ENCODE measurements at regions not wholly inside any gene's neighbourhood (a gene's known extent, or its start where the extent isn't known, plus 50 kb on each side); places are given as distances from the start of the nearest gene placed in this dataset.

DNA sequence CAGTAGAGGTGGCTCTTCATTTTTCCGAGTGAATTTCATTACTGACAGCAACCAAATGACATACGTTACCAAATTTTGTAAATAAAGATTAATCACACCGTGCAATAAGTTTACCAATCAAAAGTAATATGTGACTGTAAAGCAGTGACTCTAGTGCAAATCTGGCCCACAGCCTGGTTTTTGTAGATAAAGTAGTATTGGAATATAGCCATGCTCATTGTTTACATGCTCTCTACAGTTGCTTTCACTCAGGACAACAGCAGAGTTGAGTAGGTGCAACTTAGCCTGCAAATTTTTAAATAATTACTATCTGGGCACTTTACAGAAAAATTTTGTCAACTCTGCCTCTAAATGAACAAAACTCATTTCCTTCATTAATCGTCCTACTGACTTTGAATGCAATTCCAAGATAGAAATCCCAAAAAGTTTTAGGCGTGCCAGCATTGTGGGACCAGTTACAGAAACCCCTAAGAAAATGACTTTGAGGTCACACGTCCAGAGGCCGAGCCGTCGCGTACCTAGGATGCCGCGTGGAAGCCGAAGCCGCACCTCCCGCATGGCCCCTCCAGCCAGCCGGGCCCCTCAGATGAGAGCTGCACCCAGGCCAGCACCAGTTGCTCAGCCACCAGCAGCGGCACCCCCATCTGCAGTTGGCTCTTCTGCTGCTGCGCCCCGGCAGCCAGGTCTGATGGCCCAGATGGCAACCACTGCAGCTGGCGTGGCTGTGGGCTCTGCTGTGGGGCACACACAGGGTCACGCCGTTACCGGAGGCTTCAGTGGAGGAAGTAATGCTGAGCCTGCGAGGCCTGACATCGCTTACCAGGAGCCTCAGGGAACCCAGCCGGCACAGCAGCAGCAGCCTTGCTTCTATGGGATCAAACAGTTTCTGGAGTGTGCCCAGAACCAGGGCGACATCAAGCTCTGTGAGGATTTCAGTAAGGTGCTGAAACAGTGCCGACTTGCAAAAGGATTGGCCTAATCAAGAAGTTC lies 180.7 kb upstream of the TLE4 start:
- POLR2A ChIA-PET = no interaction called here
- DNase-seq (ENCODE audit: low read depth in 1 of 2, low spot score in 1 of 2) = no peak
- no peak overlapping the region for H3K4me2 ChIP-seq
- 92% methylated on average over 24 of the region's 28 CpGs for WGBS (ENCODE audit: missing lambda C conversion rate)
- no peak overlapping the region for H3K27ac ChIP-seq
- H3K9me3 ChIP-seq = no peaks in the 10 kb centered on the region
- no peak for ATAC-seq
- no peak for TF ChIP-seq FOXS1 (CRISPR knock-in tag; IDR thresholded peaks at IDR 0.05)
- no peak for TF ChIP-seq RNF2 (IDR thresholded peaks at IDR 0.05; ENCODE audit: borderline replicate concordance, low read depth)
- TF ChIP-seq CEBPB (IDR thresholded peaks at IDR 0.05) = no peak
- no peak for TF ChIP-seq KDM1A (IDR thresholded peaks at IDR 0.05; ENCODE audit: low read depth)
- TF ChIP-seq POLR2AphosphoS2 (conservative IDR thresholded peaks at IDR 0.05; ENCODE audit: low read length) = no peak
- no peak overlapping the region for H3K4me3 ChIP-seq
- CTCF ChIA-PET = interaction anchor here (1.2 to 1.5 kb wide), 2 partner anchors 12 to 13 kb away, joined by 3 read pairs; no protein-coding TSS in a partner anchor
- H3K4me1 ChIP-seq = no peaks in the 10 kb centered on the region
- FAIRE-seq = no peak

DNA sequence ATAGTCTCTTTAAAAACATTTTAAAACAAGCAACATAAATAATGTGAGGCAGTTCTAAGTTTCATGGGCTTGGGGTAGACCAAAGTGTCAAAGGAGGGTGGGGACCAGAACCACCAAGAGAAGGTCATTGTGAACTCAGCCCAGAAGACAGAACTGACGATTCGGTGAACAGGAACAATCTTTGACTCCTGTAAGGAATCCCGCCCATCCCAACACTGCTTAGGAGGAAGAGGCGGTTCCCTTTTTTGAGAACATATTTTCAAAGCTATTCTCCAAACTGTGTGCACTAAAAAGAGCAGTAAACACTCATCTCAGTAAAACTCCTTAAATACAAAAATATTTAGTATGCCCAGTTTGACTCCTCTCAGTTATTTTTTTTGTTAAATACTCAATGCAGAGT lies 176.5 kb upstream of the TLE4 start:
- no peak overlapping the region for H3K27ac ChIP-seq
- ChIA-PET CTCF (no interaction called here), POLR2A (no interaction called here)
- no peak for ATAC-seq
- 91% methylated on average over 4 of the region's 4 CpGs for WGBS (ENCODE audit: missing lambda C conversion rate)
- TF ChIP-seq KDM5A (IDR thresholded peaks at IDR 0.05) (no peak), JUNB (IDR thresholded peaks at IDR 0.05) (no peak), ZFP36 (IDR thresholded peaks at IDR 0.05; ENCODE audit: borderline replicate concordance, partially characterized antibody) (no peak), JUN (IDR thresholded peaks at IDR 0.05) (no peak), RNF2 (IDR thresholded peaks at IDR 0.05; ENCODE audit: borderline replicate concordance, low read depth) (no peak), KDM1A (IDR thresholded peaks at IDR 0.05; ENCODE audit: low read depth) (no peak), RFX5 (IDR thresholded peaks at IDR 0.05) (no peak), NR3C1 (IDR thresholded peaks at IDR 0.05) (no peak), RCOR1 (IDR thresholded peaks at IDR 0.05; ENCODE audit: low read depth, low read length) (no peak), CEBPB (IDR thresholded peaks at IDR 0.05) (no peak), ESRRA (IDR thresholded peaks at IDR 0.05; ENCODE audit: borderline replicate concordance, low read length) (no peak), FOSB (CRISPR knock-in tag; IDR thresholded peaks at IDR 0.05) (no peak)
- TF ChIP-seq, protein P1, sequence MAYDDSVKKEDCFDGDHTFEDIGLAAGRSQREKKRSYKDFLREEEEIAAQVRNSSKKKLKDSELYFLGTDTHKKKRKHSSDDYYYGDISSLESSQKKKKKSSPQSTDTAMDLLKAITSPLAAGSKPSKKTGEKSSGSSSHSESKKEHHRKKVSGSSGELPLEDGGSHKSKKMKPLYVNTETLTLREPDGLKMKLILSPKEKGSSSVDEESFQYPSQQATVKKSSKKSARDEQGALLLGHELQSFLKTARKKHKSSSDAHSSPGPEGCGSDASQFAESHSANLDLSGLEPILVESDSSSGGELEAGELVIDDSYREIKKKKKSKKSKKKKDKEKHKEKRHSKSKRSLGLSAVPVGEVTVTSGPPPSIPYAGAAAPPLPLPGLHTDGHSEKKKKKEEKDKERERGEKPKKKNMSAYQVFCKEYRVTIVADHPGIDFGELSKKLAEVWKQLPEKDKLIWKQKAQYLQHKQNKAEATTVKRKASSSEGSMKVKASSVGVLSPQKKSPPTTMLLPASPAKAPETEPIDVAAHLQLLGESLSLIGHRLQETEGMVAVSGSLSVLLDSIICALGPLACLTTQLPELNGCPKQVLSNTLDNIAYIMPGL (CRISPR knock-in tag; IDR thresholded peaks at IDR 0.05; ENCODE audit: borderline replicate concordance) = no peak
- TF ChIP-seq, protein P2, sequence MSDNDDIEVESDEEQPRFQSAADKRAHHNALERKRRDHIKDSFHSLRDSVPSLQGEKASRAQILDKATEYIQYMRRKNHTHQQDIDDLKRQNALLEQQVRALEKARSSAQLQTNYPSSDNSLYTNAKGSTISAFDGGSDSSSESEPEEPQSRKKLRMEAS (IDR thresholded peaks at IDR 0.05) = no peak
- H3K4me3 ChIP-seq = no peak overlapping the region
- H3K4me1 ChIP-seq = no peaks in the 10 kb centered on the region
- H3K9me3 ChIP-seq = no peaks in the 10 kb centered on the region
- FAIRE-seq = no peak
- H3K4me2 ChIP-seq = no peak overlapping the region
- DNase-seq (ENCODE audit: low read depth in 1 of 2, low spot score in 1 of 2) = no peak

DNA sequence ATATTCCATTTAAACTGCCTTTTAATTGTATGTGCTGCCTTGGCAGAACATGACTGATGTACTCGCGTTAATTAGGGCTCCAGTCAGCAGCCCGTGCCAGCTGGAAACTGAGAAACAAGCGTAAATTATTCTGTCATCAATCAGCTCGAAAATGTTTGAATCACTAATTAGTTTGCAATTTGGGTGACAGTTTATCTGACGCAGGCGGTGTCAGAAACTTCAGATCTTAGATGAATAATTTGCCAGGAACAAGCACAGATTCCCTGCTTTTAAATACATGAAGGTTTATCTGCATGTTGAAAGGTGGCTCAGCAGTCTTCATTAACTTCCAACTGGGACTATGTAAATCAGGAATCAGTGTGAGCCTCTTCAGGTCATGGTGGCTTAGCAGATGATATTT lies 176.0 kb upstream of the TLE4 start:
- no peak for DNase-seq (ENCODE audit: low read depth in 1 of 2, low spot score in 1 of 2)
- H3K27ac ChIP-seq = no peak overlapping the region
- 85% methylated on average over 7 of the region's 7 CpGs for WGBS (ENCODE audit: missing lambda C conversion rate)
- CTCF ChIA-PET = no interaction called here
- POLR2A ChIA-PET = no interaction called here
- no peak overlapping the region for H3K4me3 ChIP-seq
- TF ChIP-seq EHMT2 (IDR thresholded peaks at IDR 0.05; ENCODE audit: low read depth) (no peak), ESRRA (IDR thresholded peaks at IDR 0.05; ENCODE audit: borderline replicate concordance, low read length) (no peak), CHD4 (IDR thresholded peaks at IDR 0.05; ENCODE audit: borderline replicate concordance) (no peak), HEYL (CRISPR knock-in tag; IDR thresholded peaks at IDR 0.05) (no peak)
- H3K4me1 ChIP-seq = no peaks in the 10 kb centered on the region
- no peak overlapping the region for H3K4me2 ChIP-seq
- ATAC-seq = no peak
- FAIRE-seq = no peak
- H3K9me3 ChIP-seq = no peaks in the 10 kb centered on the region
